ENCODE measurements at regions not wholly inside any gene's neighbourhood (a gene's known extent, or its start where the extent isn't known, plus 50 kb on each side); places are given as distances from the start of the nearest gene placed in this dataset.

GRCh38 chr9:75624998-75625397, 265.5 kb upstream of the PCSK5 start (continued):
- TF ChIP-seq ZBTB20 (tag by site-specific recombination; IDR thresholded peaks at IDR 0.05) (no peak), PATZ1 (tag by site-specific recombination; IDR thresholded peaks at IDR 0.05) (no peak)

GRCh38 chr9:75626860-75627259, 263.6 kb upstream of the PCSK5 start:
- POLR2A ChIA-PET, result interaction anchor here (0.6 kb wide), 1 partner anchor 251 kb away, joined by 3 read pairs; no protein-coding TSS in a partner anchor
- Histone ChIP-seq H3K27ac (ENCODE audit: extremely low read depth, low read depth, low read length) (no peak overlapping the region), H3K9me3 (ENCODE audit: control insufficient read depth, insufficient read depth, low read depth, low read length) (no peaks in the 10 kb centered on the region), H3K36me3 (ENCODE audit: control insufficient read depth in 2 of 2, insufficient read depth in 1 of 2, low read length in 2 of 2) (no peaks in the 10 kb centered on the region), H3K4me3 (ENCODE audit: low read depth, low read length) (no peak overlapping the region), H3K4me1 (ENCODE audit: control insufficient read depth, insufficient read depth, low read length) (no peaks in the 10 kb centered on the region)
- CTCF ChIA-PET, result interaction anchor here (0.6 kb wide), 1 partner anchor 425 kb away, joined by 3 read pairs; no protein-coding TSS in a partner anchor
- TF ChIP-seq ZNF768 (tag by site-specific recombination; IDR thresholded peaks at IDR 0.05) (no peak), REPIN1 (tag by site-specific recombination; IDR thresholded peaks at IDR 0.05; ENCODE audit: low read depth) (no peak), HOXC10 (CRISPR knock-in tag; IDR thresholded peaks at IDR 0.05) (no peak), ZNF335 (tag by site-specific recombination; conservative IDR thresholded peaks at IDR 0.05) (no peak), ZNF146 (tag by site-specific recombination; IDR thresholded peaks at IDR 0.05) (no peak), ZNF23 (tag by site-specific recombination; IDR thresholded peaks at IDR 0.05; ENCODE audit: borderline replicate concordance) (no peak), ZNF302 (tag by site-specific recombination; IDR thresholded peaks at IDR 0.05; ENCODE audit: low read depth) (no peak), ZNF433 (tag by site-specific recombination; IDR thresholded peaks at IDR 0.05; ENCODE audit: low read depth) (no peak), ZNF274 (IDR thresholded peaks at IDR 0.05; ENCODE audit: low read length) (no peak), ZNF274 (tag by site-specific recombination; IDR thresholded peaks at IDR 0.05; ENCODE audit: borderline replicate concordance) (no peak), PRDM1 (tag by site-specific recombination; IDR thresholded peaks at IDR 0.05) (no peak), ZNF501 (tag by site-specific recombination; IDR thresholded peaks at IDR 0.05) (no peak), ZNF549 (tag by site-specific recombination; IDR thresholded peaks at IDR 0.05) (no peak)
- TF ChIP-seq, protein P1, sequence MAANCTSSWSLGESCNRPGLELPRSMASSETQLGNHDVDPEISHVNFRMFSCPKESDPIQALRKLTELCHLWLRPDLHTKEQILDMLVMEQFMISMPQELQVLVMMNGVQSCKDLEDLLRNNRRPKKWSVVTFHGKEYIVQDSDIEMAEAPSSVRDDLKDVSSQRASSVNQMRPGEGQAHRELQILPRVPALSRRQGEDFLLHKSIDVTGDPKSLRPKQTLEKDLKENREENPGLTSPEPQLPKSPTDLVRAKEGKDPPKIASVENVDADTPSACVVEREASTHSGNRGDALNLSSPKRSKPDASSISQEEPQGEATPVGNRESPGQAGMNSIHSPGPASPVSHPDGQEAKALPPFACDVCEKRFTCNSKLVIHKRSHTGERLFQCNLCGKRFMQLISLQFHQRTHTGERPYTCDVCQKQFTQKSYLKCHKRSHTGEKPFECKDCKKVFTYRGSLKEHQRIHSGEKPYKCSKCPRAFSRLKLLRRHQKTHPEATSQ (tag by site-specific recombination; IDR thresholded peaks at IDR 0.05), result no peak
- TF ChIP-seq, protein P2, sequence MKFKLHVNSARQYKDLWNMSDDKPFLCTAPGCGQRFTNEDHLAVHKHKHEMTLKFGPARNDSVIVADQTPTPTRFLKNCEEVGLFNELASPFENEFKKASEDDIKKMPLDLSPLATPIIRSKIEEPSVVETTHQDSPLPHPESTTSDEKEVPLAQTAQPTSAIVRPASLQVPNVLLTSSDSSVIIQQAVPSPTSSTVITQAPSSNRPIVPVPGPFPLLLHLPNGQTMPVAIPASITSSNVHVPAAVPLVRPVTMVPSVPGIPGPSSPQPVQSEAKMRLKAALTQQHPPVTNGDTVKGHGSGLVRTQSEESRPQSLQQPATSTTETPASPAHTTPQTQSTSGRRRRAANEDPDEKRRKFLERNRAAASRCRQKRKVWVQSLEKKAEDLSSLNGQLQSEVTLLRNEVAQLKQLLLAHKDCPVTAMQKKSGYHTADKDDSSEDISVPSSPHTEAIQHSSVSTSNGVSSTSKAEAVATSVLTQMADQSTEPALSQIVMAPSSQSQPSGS (tag by site-specific recombination; IDR thresholded peaks at IDR 0.05; ENCODE audit: low read depth), result no peak

DNA sequence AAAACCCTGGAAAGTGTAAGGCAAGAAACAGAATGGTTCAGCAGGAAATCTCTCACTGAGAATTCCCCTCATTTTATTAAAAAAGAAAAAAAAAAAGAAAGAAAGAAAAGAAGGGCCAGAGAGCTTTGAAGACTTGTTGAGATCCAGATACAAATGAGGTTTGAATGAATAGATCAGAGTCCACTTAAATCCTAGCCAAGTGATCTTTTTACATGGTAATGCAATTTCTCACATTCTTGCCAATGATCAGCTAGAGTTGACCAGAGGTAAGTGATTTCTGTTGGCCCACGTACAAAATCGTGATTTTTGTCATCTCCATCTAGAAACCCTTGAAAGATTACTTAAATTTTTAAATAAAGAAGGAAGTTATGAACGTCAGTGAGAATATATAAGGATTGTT, 261.5 kb upstream of the PCSK5 start:
- POLR2A ChIA-PET, result no interaction called here
- H3K9me3 ChIP-seq (ENCODE audit: control insufficient read depth, insufficient read depth, low read depth, low read length), result no peaks in the 10 kb centered on the region
- TF ChIP-seq ZNF548 (tag by site-specific recombination; IDR thresholded peaks at IDR 0.05), result no peak
- TF ChIP-seq ZSCAN4 (tag by site-specific recombination; IDR thresholded peaks at IDR 0.05), result no peak
- TF ChIP-seq ZNF341 (tag by site-specific recombination; IDR thresholded peaks at IDR 0.05; ENCODE audit: low read depth), result no peak
- TF ChIP-seq ZNF670 (tag by site-specific recombination; IDR thresholded peaks at IDR 0.05; ENCODE audit: low read depth), result no peak
- no peak for TF ChIP-seq PATZ1 (tag by site-specific recombination; IDR thresholded peaks at IDR 0.05)
- TF ChIP-seq FEZF1 (tag by site-specific recombination; IDR thresholded peaks at IDR 0.05), result no peak
- no peak for TF ChIP-seq ZNF530 (tag by site-specific recombination; IDR thresholded peaks at IDR 0.05; ENCODE audit: low read depth)
- no peak for TF ChIP-seq ZNF174 (tag by site-specific recombination; IDR thresholded peaks at IDR 0.05)
- TF ChIP-seq ZNF830 (tag by site-specific recombination; IDR thresholded peaks at IDR 0.05; ENCODE audit: low read depth), result no peak

More for the DNA sequence above, 261.5 kb upstream of the PCSK5 start:
- Histone ChIP-seq H3K4me3 (ENCODE audit: low read depth, low read length) (no peak overlapping the region), H3K36me3 (ENCODE audit: control insufficient read depth in 2 of 2, insufficient read depth in 1 of 2, low read length in 2 of 2) (no peaks in the 10 kb centered on the region), H3K27ac (ENCODE audit: extremely low read depth, low read depth, low read length) (no peak overlapping the region), H3K4me1 (ENCODE audit: control insufficient read depth, insufficient read depth, low read length) (no peaks in the 10 kb centered on the region)
- CTCF ChIA-PET, result interaction anchor here (1.6 kb wide), 1 partner anchor 10 kb away, joined by 4 read pairs; no protein-coding TSS in a partner anchor

All from HEK293 (cell line).